ENCODE measurements at regions not wholly inside any gene's neighbourhood (a gene's known extent, or its start where the extent isn't known, plus 50 kb on each side); places are given as distances from the start of the nearest gene placed in this dataset.
"Not testable (repeated sequence)": the region's sequence is repeated elsewhere in the genome, so short reads cannot be mapped to it uniquely, and the experiment has no call there.

DNA sequence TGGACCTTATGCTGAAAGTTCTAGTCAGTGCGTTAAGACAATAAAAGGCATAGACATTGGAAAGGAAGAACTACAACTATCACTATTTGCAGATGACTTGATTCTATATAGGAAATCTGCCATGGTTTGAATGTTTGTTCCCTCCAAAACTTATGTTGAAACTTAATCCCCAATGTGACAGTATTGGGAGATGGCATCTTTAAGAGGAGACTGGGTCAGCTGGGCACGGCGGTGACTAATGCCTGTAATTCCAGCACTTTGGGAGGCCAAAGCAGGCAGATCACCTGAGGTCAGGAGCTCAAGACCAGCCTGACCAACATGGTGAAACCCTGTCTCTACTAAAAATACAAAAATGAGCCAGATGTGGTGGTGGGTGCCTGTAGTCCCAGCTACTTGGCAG lies 171.3 kb downstream of the SMAD6 start:
- TF ChIP-seq, protein P1, sequence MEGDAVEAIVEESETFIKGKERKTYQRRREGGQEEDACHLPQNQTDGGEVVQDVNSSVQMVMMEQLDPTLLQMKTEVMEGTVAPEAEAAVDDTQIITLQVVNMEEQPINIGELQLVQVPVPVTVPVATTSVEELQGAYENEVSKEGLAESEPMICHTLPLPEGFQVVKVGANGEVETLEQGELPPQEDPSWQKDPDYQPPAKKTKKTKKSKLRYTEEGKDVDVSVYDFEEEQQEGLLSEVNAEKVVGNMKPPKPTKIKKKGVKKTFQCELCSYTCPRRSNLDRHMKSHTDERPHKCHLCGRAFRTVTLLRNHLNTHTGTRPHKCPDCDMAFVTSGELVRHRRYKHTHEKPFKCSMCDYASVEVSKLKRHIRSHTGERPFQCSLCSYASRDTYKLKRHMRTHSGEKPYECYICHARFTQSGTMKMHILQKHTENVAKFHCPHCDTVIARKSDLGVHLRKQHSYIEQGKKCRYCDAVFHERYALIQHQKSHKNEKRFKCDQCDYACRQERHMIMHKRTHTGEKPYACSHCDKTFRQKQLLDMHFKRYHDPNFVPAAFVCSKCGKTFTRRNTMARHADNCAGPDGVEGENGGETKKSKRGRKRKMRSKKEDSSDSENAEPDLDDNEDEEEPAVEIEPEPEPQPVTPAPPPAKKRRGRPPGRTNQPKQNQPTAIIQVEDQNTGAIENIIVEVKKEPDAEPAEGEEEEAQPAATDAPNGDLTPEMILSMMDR (conservative IDR thresholded peaks at IDR 0.05; ENCODE audit: low read length), result not testable (repeated sequence)
- not testable (repeated sequence) for TF ChIP-seq EZH2phosphoT487 (IDR thresholded peaks at IDR 0.05; ENCODE audit: borderline replicate concordance)
